SK-N-SH treated with all-trans-retinoic acid at 6 μM for 48 hours (cell line): ENCODE measurements at regions not wholly inside any gene's neighbourhood (a gene's known extent, or its start where the extent isn't known, plus 50 kb on each side); places are given as distances from the start of the nearest gene placed in this dataset.

Experiments
- GLIS3 ChIP-seq: fragments of 250-450 bp; sonication (Bioruptor Pico); IDR thresholded peaks from 2 replicates; pipeline ENCODE4 v1.5.0; 2020; ENCODE audit warnings: mild to moderate bottlenecking, moderate library complexity
- ISL1 ChIP-seq: fragments of 250-450 bp; sonication (Bioruptor Pico); IDR thresholded peaks from 2 replicates; pipeline ENCODE4 v2.1.2; 2022; ENCODE audit warnings: mild to moderate bottlenecking, moderate library complexity
- OSR1 ChIP-seq: fragments of 250-450 bp; sonication (Bioruptor Pico); IDR thresholded peaks from 2 replicates; pipeline ENCODE4 v1.8.0; 2022; ENCODE audit warnings: moderate library complexity, mild to moderate bottlenecking, inconsistent platforms
- PATZ1 ChIP-seq: fragments of 250-450 bp; sonication (Bioruptor Pico); IDR thresholded peaks from 2 replicates; pipeline ENCODE4 v1.8.0; 2020; ENCODE audit warnings: mild to moderate bottlenecking, moderate library complexity, borderline replicate concordance
- PPARA ChIP-seq: fragments of 250-450 bp; sonication (Bioruptor Pico); IDR thresholded peaks from 2 replicates; pipeline ENCODE4 v1.5.0; 2020; ENCODE audit warnings: mild to moderate bottlenecking, borderline replicate concordance
- RARB ChIP-seq: fragments of 250-450 bp; sonication (Bioruptor Pico); IDR thresholded peaks from 2 replicates; pipeline ENCODE4 v1.8.0; 2021; ENCODE audit warnings: mild to moderate bottlenecking, moderate library complexity
- SNAI2 ChIP-seq: fragments of 250-450 bp; sonication (Bioruptor Pico); IDR thresholded peaks from 2 replicates; pipeline ENCODE4 v1.5.0; 2020; ENCODE audit warnings: mild to moderate bottlenecking, moderate library complexity
- ZC3H10 ChIP-seq: fragments of 250-450 bp; sonication (Bioruptor Pico); IDR thresholded peaks from 2 replicates; pipeline ENCODE4 v1.5.1; 2021; ENCODE audit warnings: mild to moderate bottlenecking, moderate library complexity
- ZFP30 ChIP-seq: fragments of 450-650 bp; formaldehyde crosslinking; IDR thresholded peaks from 2 replicates; pipeline ENCODE4 v1.5.0; 2022; ENCODE audit warnings: mild to moderate bottlenecking, moderate library complexity
- ZNF8 ChIP-seq: fragments of 450-650 bp; formaldehyde crosslinking; IDR thresholded peaks from 2 replicates; pipeline ENCODE4 v1.5.0; 2020; ENCODE audit warnings: mild to moderate bottlenecking, moderate library complexity
- TF ChIP-seq, protein P1 (sequence below): fragments of 250-450 bp; sonication (Bioruptor Pico); IDR thresholded peaks from 2 replicates; pipeline ENCODE4 v1.5.1; 2020; ENCODE audit warnings: low read depth, mild to moderate bottlenecking, moderate library complexity

GRCh38 chr5:14069021-14069420 lies 74.1 kb upstream of the TRIO start:
- TF ChIP-seq RARB (CRISPR knock-in tag) (no peak), PATZ1 (no peak), ZC3H10 (CRISPR knock-in tag) (no peak), ZFP30 (no peak), SNAI2 (CRISPR knock-in tag) (no peak), ZNF8 (CRISPR knock-in tag) (no peak), ISL1 (no peak), GLIS3 (CRISPR knock-in tag) (no peak), OSR1 (no peak), PPARA (CRISPR knock-in tag) (no peak)
- TF ChIP-seq, protein P1, sequence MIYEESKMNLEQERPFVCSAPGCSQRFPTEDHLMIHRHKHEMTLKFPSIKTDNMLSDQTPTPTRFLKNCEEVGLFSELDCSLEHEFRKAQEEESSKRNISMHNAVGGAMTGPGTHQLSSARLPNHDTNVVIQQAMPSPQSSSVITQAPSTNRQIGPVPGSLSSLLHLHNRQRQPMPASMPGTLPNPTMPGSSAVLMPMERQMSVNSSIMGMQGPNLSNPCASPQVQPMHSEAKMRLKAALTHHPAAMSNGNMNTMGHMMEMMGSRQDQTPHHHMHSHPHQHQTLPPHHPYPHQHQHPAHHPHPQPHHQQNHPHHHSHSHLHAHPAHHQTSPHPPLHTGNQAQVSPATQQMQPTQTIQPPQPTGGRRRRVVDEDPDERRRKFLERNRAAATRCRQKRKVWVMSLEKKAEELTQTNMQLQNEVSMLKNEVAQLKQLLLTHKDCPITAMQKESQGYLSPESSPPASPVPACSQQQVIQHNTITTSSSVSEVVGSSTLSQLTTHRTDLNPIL (CRISPR knock-in tag) = no peak
